ENCODE measurements at regions not wholly inside any gene's neighbourhood (a gene's known extent, or its start where the extent isn't known, plus 50 kb on each side); places are given as distances from the start of the nearest gene placed in this dataset.

DNA sequence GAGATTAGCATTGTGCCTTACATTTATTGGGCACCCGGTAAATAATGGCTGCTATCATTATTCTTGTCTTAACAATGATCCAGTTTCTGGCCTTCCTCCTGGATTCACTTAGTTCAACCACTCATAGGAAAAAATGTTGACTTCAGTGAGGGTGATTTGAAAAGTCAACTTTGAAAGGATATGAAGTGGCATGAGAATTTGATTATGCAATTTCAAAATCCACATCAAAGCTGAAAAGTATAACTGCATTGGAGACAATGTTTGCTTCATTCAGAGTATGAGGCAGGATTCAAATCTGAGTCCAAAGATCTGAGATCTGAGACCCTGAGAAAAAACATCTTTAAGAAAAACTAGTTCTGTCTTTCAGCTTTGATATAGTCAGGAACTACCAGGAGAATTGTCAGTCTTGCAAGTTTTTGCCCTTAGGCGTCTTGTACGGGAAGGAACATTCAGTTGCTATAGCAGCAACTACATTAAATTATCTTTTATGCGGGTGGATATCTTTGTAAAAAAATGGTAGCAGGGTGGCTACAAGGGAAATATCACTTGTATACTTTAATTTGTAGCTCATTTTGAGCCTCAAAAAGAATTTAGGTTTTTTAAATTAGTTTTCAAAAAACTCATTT lies 587.5 kb upstream of the LCORL start:
- TF ChIP-seq, protein P1, sequence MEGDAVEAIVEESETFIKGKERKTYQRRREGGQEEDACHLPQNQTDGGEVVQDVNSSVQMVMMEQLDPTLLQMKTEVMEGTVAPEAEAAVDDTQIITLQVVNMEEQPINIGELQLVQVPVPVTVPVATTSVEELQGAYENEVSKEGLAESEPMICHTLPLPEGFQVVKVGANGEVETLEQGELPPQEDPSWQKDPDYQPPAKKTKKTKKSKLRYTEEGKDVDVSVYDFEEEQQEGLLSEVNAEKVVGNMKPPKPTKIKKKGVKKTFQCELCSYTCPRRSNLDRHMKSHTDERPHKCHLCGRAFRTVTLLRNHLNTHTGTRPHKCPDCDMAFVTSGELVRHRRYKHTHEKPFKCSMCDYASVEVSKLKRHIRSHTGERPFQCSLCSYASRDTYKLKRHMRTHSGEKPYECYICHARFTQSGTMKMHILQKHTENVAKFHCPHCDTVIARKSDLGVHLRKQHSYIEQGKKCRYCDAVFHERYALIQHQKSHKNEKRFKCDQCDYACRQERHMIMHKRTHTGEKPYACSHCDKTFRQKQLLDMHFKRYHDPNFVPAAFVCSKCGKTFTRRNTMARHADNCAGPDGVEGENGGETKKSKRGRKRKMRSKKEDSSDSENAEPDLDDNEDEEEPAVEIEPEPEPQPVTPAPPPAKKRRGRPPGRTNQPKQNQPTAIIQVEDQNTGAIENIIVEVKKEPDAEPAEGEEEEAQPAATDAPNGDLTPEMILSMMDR (conservative IDR thresholded peaks at IDR 0.05 in 1 of 2, IDR thresholded peaks at IDR 0.05 in 1 of 2; ENCODE audit: extremely low read depth in 1 of 2, insufficient read depth in 1 of 2, low read depth in 1 of 2, low read length in 2 of 2), result no peak
- TF ChIP-seq EZH2 (IDR thresholded peaks at IDR 0.05; ENCODE audit: borderline replicate concordance, low read length), result no peak
